ENCODE measurements at regions not wholly inside any gene's neighbourhood (a gene's known extent, or its start where the extent isn't known, plus 50 kb on each side); places are given as distances from the start of the nearest gene placed in this dataset.
"Not testable (repeated sequence)": the region's sequence is repeated elsewhere in the genome, so short reads cannot be mapped to it uniquely, and the experiment has no call there.

GRCh38 chr2:82182270-82182669, 1877.7 kb upstream of the LRRTM1 start:
- no peaks in the 10 kb centered on the region for H3K36me3 ChIP-seq
- TF ChIP-seq Cebpa-rat (IDR thresholded peaks at IDR 0.05): no peak
- no peaks in the 10 kb centered on the region for H4K20me1 ChIP-seq
- no peak overlapping the region for H3K4me2 ChIP-seq
- H3K27ac ChIP-seq: no peak overlapping the region
- H3K27me3 ChIP-seq: no peaks in the 10 kb centered on the region
- no peak overlapping the region for H3K9ac ChIP-seq
- H3K4me3 ChIP-seq: no peak overlapping the region
- no peaks in the 10 kb centered on the region for H3K4me1 ChIP-seq
- H3K9me3 ChIP-seq: no peaks in the 10 kb centered on the region

DNA sequence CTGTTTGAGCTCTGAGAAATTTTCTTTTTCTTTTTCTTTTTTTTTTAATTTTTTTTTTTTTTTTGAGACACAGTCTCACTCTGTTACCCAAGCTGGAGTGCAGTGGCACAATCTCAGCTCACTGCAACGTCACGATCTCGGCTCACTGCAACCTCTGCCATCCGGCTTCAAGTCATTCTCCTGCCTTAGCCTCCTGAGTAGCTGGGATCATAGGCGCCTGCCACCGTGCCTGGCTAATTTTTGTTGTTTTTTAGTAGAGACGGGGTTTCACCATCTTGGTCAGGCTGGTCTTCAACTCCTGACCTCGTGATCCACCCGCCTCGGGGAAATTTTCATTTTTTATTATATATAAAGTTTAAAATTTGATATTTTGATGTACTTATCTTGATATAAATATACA, 1870.7 kb upstream of the LRRTM1 start:
- not testable (repeated sequence) for H3K27me3 ChIP-seq, H3K4me2 ChIP-seq, H3K9ac ChIP-seq, H3K4me1 ChIP-seq, H3K4me3 ChIP-seq, H3K27ac ChIP-seq, H3K36me3 ChIP-seq, H3K9me3 ChIP-seq, H4K20me1 ChIP-seq

GRCh38 chr2:82172483-82172882, 1867.9 kb upstream of the LRRTM1 start:
- Histone ChIP-seq H3K9ac (no peak overlapping the region), H3K4me2 (no peak overlapping the region), H4K20me1 (no peaks in the 10 kb centered on the region), H3K4me3 (no peak overlapping the region), H3K9me3 (no peaks in the 10 kb centered on the region), H3K36me3 (no peaks in the 10 kb centered on the region), H3K4me1 (peaks cover 5% of the 10 kb centered on the region; the same call in 1 of the 2 replicates), H3K27me3 (no peaks in the 10 kb centered on the region), H3K27ac (no peak overlapping the region)
- TF ChIP-seq Cebpa-rat (IDR thresholded peaks at IDR 0.05): no peak

DNA sequence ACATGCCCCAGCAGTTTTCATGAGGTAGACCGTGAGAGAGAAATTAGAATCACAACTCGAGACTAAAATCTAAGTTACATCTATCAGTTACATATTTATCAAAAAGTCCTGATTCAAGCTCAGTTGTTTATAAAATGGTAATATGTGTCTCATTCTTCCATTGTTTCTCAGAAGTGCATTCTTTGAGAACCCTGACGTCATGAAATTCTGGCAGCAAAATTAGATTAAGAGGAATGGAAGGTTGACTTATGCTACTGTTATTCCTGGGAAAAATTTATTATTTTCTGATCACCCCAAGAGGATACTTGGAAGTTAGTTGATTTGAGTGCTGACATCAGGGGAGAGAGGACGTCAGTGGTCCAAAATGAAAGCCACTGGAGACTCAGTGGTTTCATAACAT, 1864.8 kb upstream of the LRRTM1 start:
- no peaks in the 10 kb centered on the region for H3K27me3 ChIP-seq

GRCh38 chr2:82165377-82165776, 1860.8 kb upstream of the LRRTM1 start:
- no peak for TF ChIP-seq Cebpa-rat (IDR thresholded peaks at IDR 0.05)
- H3K9ac ChIP-seq: no peak overlapping the region
- H3K27ac ChIP-seq: no peak overlapping the region
- H3K9me3 ChIP-seq: no peaks in the 10 kb centered on the region
- H4K20me1 ChIP-seq: no peaks in the 10 kb centered on the region
- no peaks in the 10 kb centered on the region for H3K27me3 ChIP-seq
- H3K4me2 ChIP-seq: no peak overlapping the region
- no peaks in the 10 kb centered on the region for H3K36me3 ChIP-seq
- H3K4me1 ChIP-seq: no peaks in the 10 kb centered on the region
- H3K4me3 ChIP-seq: no peak overlapping the region

More for the DNA sequence above, 1864.8 kb upstream of the LRRTM1 start:
- no peak overlapping the region for H3K4me3 ChIP-seq
- peaks cover 5% of the 10 kb centered on the region; the same call in 1 of the 2 replicates for H3K4me1 ChIP-seq
- TF ChIP-seq Cebpa-rat (IDR thresholded peaks at IDR 0.05): no peak
- H3K36me3 ChIP-seq: no peaks in the 10 kb centered on the region
- no peak overlapping the region for H3K4me2 ChIP-seq
- no peak overlapping the region for H3K9ac ChIP-seq
- no peaks in the 10 kb centered on the region for H4K20me1 ChIP-seq
- no peak overlapping the region for H3K27ac ChIP-seq
- H3K9me3 ChIP-seq: no peaks in the 10 kb centered on the region

DNA sequence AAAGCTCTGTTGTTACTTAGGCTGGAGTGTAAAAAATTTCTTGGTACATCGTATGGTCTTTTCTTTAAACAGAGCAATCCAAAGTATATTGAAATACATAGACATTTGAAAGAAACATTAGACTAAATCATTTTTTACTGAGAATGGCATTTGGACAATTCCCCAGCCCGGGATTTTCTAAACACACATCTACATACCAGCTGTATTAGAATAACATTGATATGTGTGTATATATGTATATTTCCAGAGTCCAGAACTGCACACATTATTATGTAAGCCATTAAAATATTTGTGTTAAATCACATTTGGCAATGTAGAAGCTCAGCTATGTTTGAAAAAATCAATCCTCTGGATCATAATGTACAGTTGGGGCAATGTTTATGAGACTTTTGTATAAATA, 1853.6 kb upstream of the LRRTM1 start:
- H3K4me3 ChIP-seq: no peak overlapping the region
- H4K20me1 ChIP-seq: no peaks in the 10 kb centered on the region
- no peaks in the 10 kb centered on the region for H3K27me3 ChIP-seq
- no peaks in the 10 kb centered on the region for H3K4me1 ChIP-seq
- H3K27ac ChIP-seq: no peak overlapping the region
- no peak for TF ChIP-seq Cebpa-rat (IDR thresholded peaks at IDR 0.05)
- no peaks in the 10 kb centered on the region for H3K36me3 ChIP-seq
- no peaks in the 10 kb centered on the region for H3K9me3 ChIP-seq
- H3K9ac ChIP-seq: no peak overlapping the region
- no peak overlapping the region for H3K4me2 ChIP-seq

GRCh38 chr2:82155469-82155868, 1850.9 kb upstream of the LRRTM1 start:
- H4K20me1 ChIP-seq: no peaks in the 10 kb centered on the region
- H3K4me1 ChIP-seq: no peaks in the 10 kb centered on the region
- no peak for TF ChIP-seq Cebpa-rat (IDR thresholded peaks at IDR 0.05)

DNA sequence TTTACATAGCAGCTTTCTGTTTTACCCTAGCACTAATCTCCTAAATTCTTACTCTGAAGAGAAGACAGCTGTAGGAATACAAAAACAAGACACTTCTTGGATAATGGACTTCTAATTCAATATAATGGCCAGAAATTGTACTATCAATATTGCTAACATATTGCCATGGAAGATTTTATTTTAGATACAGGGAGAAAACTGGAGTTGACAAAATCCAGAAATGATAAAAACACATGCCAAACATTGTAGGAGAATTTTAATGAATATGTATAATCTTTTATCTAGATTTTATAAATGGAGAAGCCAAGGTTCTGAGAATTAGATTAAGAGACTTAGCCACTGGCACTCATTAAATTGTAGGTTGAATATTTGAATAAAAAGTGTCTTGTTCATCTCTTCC, 1838.8 kb upstream of the LRRTM1 start:
- no peaks in the 10 kb centered on the region for H4K20me1 ChIP-seq
- H3K9me3 ChIP-seq: no peaks in the 10 kb centered on the region
- TF ChIP-seq Cebpa-rat (IDR thresholded peaks at IDR 0.05): no peak

More at GRCh38 chr2:82155469-82155868, 1850.9 kb upstream of the LRRTM1 start:
- Histone ChIP-seq H3K27ac (no peak overlapping the region), H3K9me3 (no peaks in the 10 kb centered on the region), H3K9ac (no peak overlapping the region), H3K36me3 (no peaks in the 10 kb centered on the region), H3K27me3 (no peaks in the 10 kb centered on the region), H3K4me2 (no peak overlapping the region), H3K4me3 (no peak overlapping the region)

DNA sequence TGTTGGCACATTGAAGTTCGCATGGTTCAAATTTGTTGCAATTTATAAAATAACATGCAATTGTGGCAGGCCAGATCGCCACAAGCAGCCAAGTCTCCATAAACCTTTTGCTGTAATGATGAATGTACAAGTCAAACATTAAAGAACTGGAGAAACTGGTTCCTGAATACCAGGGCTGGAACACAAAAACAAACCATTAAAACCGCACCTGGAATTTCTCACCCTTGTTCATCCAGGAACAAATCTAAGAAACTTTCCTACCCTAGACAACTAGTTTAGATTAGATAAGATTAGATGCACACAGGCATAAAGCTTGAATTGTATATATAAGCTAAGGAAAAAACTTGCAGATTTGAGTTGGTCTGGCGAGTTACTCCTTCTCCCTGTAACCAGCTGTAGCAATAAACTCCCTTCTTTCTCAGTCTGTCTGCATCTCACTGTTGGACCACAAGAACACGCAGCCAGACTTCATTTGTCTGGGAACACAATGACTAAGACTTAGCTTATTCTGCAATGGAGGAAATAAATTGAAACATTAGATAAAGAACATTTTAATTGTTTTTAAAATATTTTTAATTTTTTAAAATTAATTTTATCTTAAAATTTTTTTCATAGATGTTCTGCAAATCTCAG, 1835.5 kb upstream of the LRRTM1 start:
- no peaks in the 10 kb centered on the region for H3K4me1 ChIP-seq
- no peaks in the 10 kb centered on the region for H4K20me1 ChIP-seq
- no peaks in the 10 kb centered on the region for H3K9me3 ChIP-seq
- no peaks in the 10 kb centered on the region for H3K36me3 ChIP-seq
- no peaks in the 10 kb centered on the region for H3K27me3 ChIP-seq
- H3K9ac ChIP-seq: no peak overlapping the region
- H3K4me2 ChIP-seq: no peak overlapping the region
- TF ChIP-seq Cebpa-rat (IDR thresholded peaks at IDR 0.05): no peak
- no peak overlapping the region for H3K27ac ChIP-seq
- H3K4me3 ChIP-seq: no peak overlapping the region

More for the DNA sequence above, 1838.8 kb upstream of the LRRTM1 start:
- Histone ChIP-seq H3K9ac (no peak overlapping the region), H3K36me3 (no peaks in the 10 kb centered on the region), H3K4me3 (no peak overlapping the region), H3K4me2 (no peak overlapping the region), H3K27me3 (no peaks in the 10 kb centered on the region), H3K27ac (no peak overlapping the region), H3K4me1 (no peaks in the 10 kb centered on the region)

GRCh38 chr2:82137441-82137840, 1832.9 kb upstream of the LRRTM1 start:
- no peaks in the 10 kb centered on the region for H3K9me3 ChIP-seq
- H4K20me1 ChIP-seq: no peaks in the 10 kb centered on the region
- TF ChIP-seq Cebpa-rat (IDR thresholded peaks at IDR 0.05): no peak
- H3K27ac ChIP-seq: no peak overlapping the region
- H3K4me3 ChIP-seq: no peak overlapping the region
- H3K27me3 ChIP-seq: no peaks in the 10 kb centered on the region
- no peaks in the 10 kb centered on the region for H3K36me3 ChIP-seq
- H3K9ac ChIP-seq: no peak overlapping the region
- H3K4me1 ChIP-seq: no peaks in the 10 kb centered on the region
- no peak overlapping the region for H3K4me2 ChIP-seq

DNA sequence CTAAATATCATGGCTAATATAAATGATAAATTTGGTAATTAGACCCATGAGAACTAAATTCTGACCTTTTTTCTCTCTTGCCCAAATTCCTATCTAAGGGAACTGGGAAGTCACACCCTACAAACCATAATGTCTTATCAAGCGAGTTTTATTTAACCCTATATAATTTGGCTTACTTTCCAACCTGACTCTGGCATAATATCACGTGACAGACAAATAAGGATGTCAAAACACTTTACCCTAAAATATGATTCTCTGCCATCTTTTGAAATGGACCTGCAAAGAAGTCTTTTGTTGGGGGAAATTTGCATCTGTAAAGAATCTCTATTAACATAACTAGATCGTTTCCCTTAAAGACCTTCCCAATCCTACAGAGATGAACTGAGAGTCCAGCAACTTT, 1823.5 kb upstream of the LRRTM1 start:
- TF ChIP-seq Cebpa-rat (IDR thresholded peaks at IDR 0.05): no peak
- Histone ChIP-seq H3K4me3 (no peak overlapping the region), H3K4me2 (no peak overlapping the region), H3K36me3 (no peaks in the 10 kb centered on the region), H4K20me1 (no peaks in the 10 kb centered on the region), H3K27ac (no peak overlapping the region), H3K9ac (no peak overlapping the region), H3K9me3 (peaks cover 4% of the 10 kb centered on the region), H3K4me1 (no peaks in the 10 kb centered on the region), H3K27me3 (no peaks in the 10 kb centered on the region)
